ENCODE measurements at regions not wholly inside any gene's neighbourhood (a gene's known extent, or its start where the extent isn't known, plus 50 kb on each side); places are given as distances from the start of the nearest gene placed in this dataset.
"Not testable (repeated sequence)": the region's sequence is repeated elsewhere in the genome, so short reads cannot be mapped to it uniquely, and the experiment has no call there.

- DNase-seq: no peak
Measured at GRCh38 chrX:118216087-118216486, 99.5 kb upstream of the KLHL13 start.

GRCh38 chrX:118216509-118216908, 99.9 kb upstream of the KLHL13 start:
- DNase-seq: no peak

GRCh38 chrX:118218079-118218478, 101.5 kb upstream of the KLHL13 start:
- no peak for DNase-seq

- DNase-seq: no peak
Measured at GRCh38 chrX:118218940-118219339, 102.3 kb upstream of the KLHL13 start.

- DNase-seq: no peak
Measured at GRCh38 chrX:118219866-118220265, 103.3 kb upstream of the KLHL13 start.

- DNase-seq: no peak
Measured at GRCh38 chrX:118220509-118220908, 103.9 kb upstream of the KLHL13 start.

GRCh38 chrX:118221270-118221669, 104.7 kb upstream of the KLHL13 start:
- DNase-seq: no peak

GRCh38 chrX:118221733-118222132, 105.1 kb upstream of the KLHL13 start:
- DNase-seq: no peak

DNA sequence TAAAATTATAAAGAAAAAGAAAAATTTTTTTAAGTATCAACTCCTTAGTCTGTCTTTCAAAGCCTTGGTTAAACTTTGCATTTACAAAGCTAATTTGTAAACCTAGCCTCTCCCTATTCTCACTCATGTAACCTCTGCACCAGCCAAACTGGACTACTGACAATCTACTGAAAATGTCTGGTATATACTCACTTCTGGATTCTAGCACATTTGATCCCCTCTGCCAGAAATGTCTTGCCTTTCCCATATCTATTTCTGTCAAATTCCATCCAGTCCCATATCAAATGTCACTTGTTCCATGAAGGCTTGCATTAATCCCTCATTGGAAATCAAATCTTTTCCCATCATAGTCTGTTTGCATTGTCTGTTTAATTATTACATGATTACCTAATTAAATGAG, 105.8 kb upstream of the KLHL13 start:
- DNase-seq: no peak

DNA sequence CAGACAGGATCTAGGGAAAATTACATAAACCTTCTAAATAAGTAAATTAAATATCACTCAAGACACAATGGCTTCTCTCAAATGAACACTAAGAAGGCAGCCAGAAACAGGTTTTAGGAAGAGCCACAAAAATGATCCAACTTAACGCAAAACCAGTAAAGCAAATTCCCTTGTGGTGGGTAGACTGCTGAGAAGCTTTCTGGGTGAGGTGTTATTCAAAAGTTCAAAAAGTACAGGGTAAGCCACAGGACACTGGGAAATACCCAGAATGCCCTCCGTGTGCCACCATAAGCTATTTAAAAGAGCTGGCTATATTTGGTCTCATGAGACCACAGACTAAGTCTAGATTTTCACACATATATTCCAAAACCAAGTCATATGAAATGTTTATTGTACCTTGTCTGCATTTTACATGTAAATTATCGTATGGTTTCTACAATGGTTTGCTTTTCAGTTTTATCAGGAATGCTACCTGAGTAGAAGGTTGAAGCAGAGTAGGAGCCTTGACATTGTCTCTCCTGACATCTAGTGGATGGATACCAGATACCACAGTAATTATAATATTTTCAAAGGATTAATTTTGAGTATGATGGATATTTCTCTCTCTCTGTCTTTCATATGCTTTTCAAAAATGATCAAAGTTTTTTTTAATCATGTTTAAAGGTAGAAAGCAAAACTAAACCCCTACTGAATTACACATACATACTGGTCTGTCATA, 109.3 kb upstream of the KLHL13 start:
- DNase-seq: no peak

DNA sequence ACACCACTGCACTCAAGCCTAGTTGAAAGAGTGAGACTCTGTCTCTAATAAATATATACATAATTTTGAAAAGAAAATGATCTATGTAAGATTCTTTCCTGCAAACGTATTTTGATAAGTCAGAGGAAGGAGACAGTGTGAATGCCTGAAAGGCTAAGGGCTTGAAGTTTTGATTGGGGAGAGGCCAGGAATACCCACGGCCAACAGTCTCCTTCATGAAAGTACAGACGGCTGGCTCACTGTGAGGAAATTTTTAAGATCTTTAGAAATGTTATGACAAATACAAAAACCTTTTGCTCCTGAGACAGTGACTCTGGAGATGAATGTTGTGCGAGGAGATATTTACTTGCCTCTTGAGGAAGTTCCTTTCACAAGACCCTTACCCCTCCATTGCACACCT, 111.4 kb upstream of the KLHL13 start:
- DNase-seq: no peak

DNA sequence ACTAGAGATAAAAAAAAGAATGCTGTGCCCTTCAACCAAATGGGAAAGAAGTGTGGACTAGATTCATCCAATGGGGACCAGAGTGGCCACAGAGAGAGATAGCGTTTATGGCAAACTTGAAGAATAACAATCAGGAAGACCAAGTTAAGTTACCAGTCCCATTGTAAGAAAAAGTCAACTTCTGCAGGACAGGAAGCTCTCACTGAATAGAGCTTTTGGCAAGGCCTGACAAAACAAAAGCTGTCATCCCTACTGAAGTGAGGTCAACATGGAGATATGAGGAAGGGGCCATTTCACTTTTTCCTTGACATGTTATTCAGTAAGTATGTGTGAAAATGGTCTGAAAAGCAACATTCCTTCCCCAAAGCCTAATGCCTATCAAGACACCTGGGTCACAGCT, 111.8 kb upstream of the KLHL13 start:
- DNase-seq: no peak

DNA sequence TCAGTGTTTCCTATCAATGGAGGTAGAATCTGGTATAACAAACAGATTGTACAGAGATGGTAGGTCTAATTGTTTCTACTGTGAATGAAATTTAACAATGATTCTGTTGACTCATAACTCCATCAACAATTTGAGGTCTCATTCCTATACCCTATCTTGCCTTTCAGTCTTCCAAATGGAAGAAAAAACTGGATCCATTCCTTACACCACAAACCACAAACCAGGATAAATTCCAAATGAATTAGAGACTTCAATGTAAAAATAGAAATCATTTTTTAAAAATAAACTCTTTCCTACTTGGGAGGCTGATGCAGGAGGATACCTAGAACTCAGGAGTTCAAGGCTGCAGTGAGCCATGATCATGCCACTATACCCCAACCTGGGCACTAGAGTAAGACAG, 114.4 kb upstream of the WDR44 start:
- DNase-seq: no peak

DNA sequence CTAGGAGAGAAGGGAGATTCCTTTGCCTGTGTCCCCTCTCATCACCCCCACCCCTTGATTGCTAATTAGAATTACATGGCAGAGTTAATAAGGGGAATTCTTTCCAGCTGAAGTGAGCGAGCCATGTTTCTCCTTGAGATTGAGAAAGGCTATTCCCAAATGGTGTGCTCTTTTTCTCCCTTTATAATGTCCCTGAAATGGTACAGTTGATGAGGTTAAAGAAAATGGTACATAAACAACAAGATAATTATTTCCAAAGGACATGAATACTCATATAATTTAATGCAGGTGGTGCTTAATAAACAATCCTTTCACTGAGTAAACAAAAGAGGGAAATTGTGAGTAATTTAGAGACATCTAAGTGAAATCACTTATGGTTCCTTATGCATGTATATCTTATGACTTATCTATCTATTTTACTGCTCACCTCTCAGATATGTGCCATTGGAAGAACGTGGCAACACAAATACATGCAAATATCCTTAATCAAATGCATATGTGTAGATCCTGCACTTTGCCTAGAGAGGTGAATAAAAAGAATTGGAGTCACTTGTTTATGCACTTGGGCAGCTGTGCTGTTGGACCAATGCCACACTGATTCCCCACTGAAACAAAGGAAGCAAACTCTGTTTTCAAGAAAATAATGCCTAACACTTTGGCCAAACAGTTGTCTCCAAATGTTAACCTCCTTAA, 106.6 kb upstream of the WDR44 start:
- no peak for DNase-seq

GRCh38 chrX:118239913-118240698, 105.8 kb upstream of the WDR44 start:
- DNase-seq: no peak

- not testable (repeated sequence) for DNase-seq
Measured at GRCh38 chrX:118246961-118247360, 98.9 kb upstream of the WDR44 start.

DNA sequence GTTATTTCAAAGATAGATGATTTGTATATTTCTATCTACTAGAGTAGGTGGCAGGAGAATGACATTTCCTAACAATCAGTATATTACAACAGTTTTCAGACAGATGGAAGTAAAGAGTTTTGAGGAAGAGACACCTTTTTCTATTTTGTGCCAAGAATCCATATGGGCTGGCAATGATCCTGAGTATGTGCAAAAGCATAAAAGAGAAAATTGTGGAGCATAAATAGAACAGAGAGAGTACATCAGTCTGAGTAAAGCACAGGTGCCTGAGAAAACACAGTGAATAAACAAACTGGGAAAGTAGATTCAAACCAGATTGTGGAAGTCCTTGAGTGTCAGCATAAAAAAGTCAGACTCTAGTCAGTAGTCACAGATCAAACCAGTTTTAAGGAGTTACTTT, 96.8 kb upstream of the WDR44 start:
- no peak for DNase-seq

GRCh38 chrX:118250445-118250844, 95.5 kb upstream of the WDR44 start:
- DNase-seq: no peak

GRCh38 chrX:118251271-118251670, 94.6 kb upstream of the WDR44 start:
- no peak for DNase-seq

DNA sequence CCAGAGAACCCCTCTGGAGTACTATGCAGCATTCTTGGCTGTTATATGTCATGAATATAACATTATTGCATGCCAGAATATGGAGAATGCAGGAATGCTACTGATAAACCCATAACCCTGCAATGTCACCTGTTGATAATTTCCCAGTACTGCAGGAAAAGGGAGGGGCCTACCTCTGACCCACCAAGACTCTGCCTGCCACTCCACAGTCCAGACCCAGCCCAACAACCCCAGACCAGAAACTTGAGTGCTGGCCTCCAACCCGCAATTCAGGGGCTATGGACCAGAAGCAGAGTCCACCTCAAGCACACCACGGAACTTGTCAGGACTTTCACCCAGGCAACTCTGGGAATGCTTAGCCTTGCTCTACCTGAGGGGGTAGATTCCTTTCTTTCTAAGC, 92.9 kb upstream of the WDR44 start:
- no peak for DNase-seq

DNA sequence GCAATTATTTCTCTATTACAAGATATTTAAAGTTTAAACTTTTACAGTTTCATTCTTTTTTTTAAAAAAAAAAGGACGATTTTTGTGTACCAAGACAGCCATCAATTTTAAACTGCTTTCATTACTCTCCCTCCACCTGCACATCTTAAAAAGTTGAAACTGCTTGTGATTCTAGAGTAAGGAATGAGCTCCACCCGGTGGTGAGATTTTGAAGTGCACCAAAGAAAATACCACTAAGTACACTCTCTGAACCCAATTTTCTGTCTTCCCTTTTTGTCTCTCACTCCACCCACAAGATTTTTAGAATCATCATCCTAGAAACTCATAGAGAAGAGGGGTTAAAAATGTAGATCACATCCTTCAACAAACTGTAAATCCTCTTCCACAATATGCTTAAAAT, 91.3 kb upstream of the WDR44 start:
- peak; percentile 5 to 28 for DNase-seq

GRCh38 chrX:118255921-118256320, 90.0 kb upstream of the WDR44 start:
- DNase-seq: no peak

DNA sequence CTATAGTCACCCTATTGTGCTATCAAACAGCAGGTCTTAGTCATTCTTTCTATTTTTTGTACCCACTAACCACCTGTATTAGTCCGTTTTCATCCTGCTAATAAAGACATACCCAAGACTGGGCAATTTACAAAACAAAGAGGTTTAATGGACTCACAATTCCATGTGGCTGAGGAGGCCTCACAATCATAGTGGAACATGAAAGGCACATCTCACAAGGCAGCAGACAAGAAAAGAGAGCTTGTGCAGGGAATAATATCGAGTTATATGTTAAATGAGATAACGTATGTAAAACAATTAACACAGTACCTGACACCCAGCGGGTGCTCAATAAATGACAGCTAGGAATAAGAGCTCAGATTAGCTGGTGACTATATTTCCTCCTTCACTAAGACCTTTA, 88.1 kb upstream of the WDR44 start:
- DNase-seq: no peak

- DNase-seq: no peak
Measured at GRCh38 chrX:118259213-118259612, 86.7 kb upstream of the WDR44 start.

All from CD4-positive, alpha-beta T cell treated with Interleukin-4 for 1 hour (primary cell).